ENCODE measurements at regions not wholly inside any gene's neighbourhood (a gene's known extent, or its start where the extent isn't known, plus 50 kb on each side); places are given as distances from the start of the nearest gene placed in this dataset.

- no peaks in the 10 kb centered on the region for H3K9me3 Mint-ChIP-seq
- no peak for DNase-seq (ENCODE audit: low spot score in 2 of 2)
- H3K36me3 Mint-ChIP-seq: no peaks in the 10 kb centered on the region
- H3K27ac Mint-ChIP-seq: no peak overlapping the region
- ATAC-seq: no peak
These were observed 77.9 kb downstream of the SPRING1 start for GRCh38 chr12:116659771-116660481.

GRCh38 chr12:116657921-116658495 lies 79.9 kb downstream of the SPRING1 start:
- H3K9me3 Mint-ChIP-seq: peaks cover 0 to 3% of the 10 kb centered on the region in 2 donors
- no peak overlapping the region for H3K27ac Mint-ChIP-seq
- no peak for DNase-seq (ENCODE audit: low spot score in 2 of 2)
- no peaks in the 10 kb centered on the region for H3K36me3 Mint-ChIP-seq
- no peak for ATAC-seq

- ATAC-seq (no peak), DNase-seq (ENCODE audit: low spot score in 2 of 2) (no peak)
- peaks cover 3 to 6% of the 10 kb centered on the region in 2 donors for H3K9me3 Mint-ChIP-seq
- H3K27ac Mint-ChIP-seq: no peak overlapping the region
- H3K36me3 Mint-ChIP-seq: peaks cover 0 to 5% of the 10 kb centered on the region in 2 donors
These were observed 81.6 kb downstream of the SPRING1 start for GRCh38 chr12:116656306-116656705.

- no peak for DNase-seq (ENCODE audit: low spot score in 2 of 2)
- peaks cover 6 to 9% of the 10 kb centered on the region in 2 donors for H3K9me3 Mint-ChIP-seq
- peaks cover 0 to 5% of the 10 kb centered on the region in 2 donors for H3K36me3 Mint-ChIP-seq
- H3K27ac Mint-ChIP-seq: peak overlapping the region in 1 of 2 donors; percentile 34
- no peak for ATAC-seq
These were observed 83.6 kb downstream of the SPRING1 start for GRCh38 chr12:116654226-116654743.

- Mint-ChIP-seq H3K36me3 (peaks cover 0 to 5% of the 10 kb centered on the region in 2 donors), H3K9me3 (peaks cover 6 to 15% of the 10 kb centered on the region in 2 donors), H3K27ac (peak overlapping the region in 1 of 2 donors; percentile 35)
- DNase-seq (ENCODE audit: low spot score in 2 of 2): no peak
- no peak for ATAC-seq
These were observed 86.8 kb downstream of the SPRING1 start for GRCh38 chr12:116651089-116651488.

GRCh38 chr12:116650585-116651087 lies 87.2 kb downstream of the SPRING1 start:
- Mint-ChIP-seq H3K36me3 (peaks cover 0 to 5% of the 10 kb centered on the region in 2 donors), H3K9me3 (peaks cover 6 to 15% of the 10 kb centered on the region in 2 donors), H3K27ac (peak overlapping the region in 1 of 2 donors; percentile 35)
- DNase-seq (ENCODE audit: low spot score in 2 of 2): no peak
- no peak for ATAC-seq

- Mint-ChIP-seq H3K36me3 (peaks cover 0 to 6% of the 10 kb centered on the region in 2 donors), H3K27ac (no peak overlapping the region), H3K9me3 (peaks cover 6 to 15% of the 10 kb centered on the region in 2 donors)
- DNase-seq (ENCODE audit: low spot score in 2 of 2) (no peak), ATAC-seq (no peak)
These were observed 87.8 kb downstream of the SPRING1 start for GRCh38 chr12:116650062-116650461.

GRCh38 chr12:116647813-116648212 lies 88.6 kb downstream of the MAP1LC3B2 start:
- DNase-seq (ENCODE audit: low spot score in 2 of 2) (no peak), ATAC-seq (no peak)
- H3K27ac Mint-ChIP-seq: no peak overlapping the region
- peaks cover 7 to 14% of the 10 kb centered on the region in 2 donors for H3K9me3 Mint-ChIP-seq
- peaks cover 0 to 8% of the 10 kb centered on the region in 2 donors for H3K36me3 Mint-ChIP-seq

GRCh38 chr12:116646901-116647300 lies 87.7 kb downstream of the MAP1LC3B2 start:
- ATAC-seq: no peak
- H3K9me3 Mint-ChIP-seq: peaks cover 6 to 13% of the 10 kb centered on the region in 2 donors
- peaks cover 0 to 5% of the 10 kb centered on the region in 2 donors for H3K36me3 Mint-ChIP-seq
- no peak for DNase-seq (ENCODE audit: low spot score in 2 of 2)
- no peak overlapping the region for H3K27ac Mint-ChIP-seq

GRCh38 chr12:116644806-116645205 lies 85.6 kb downstream of the MAP1LC3B2 start:
- Mint-ChIP-seq H3K9me3 (peaks cover 6 to 13% of the 10 kb centered on the region in 2 donors), H3K36me3 (peaks cover 0 to 5% of the 10 kb centered on the region in 2 donors), H3K27ac (no peak overlapping the region)
- ATAC-seq (no peak), DNase-seq (ENCODE audit: low spot score in 2 of 2) (no peak)

GRCh38 chr12:116642683-116643082 lies 83.5 kb downstream of the MAP1LC3B2 start:
- Mint-ChIP-seq H3K27ac (no peak overlapping the region), H3K9me3 (peaks cover 3 to 5% of the 10 kb centered on the region in 2 donors), H3K36me3 (peaks cover 0 to 5% of the 10 kb centered on the region in 2 donors)
- no peak for ATAC-seq
- no peak for DNase-seq (ENCODE audit: low spot score in 2 of 2)

- DNase-seq (ENCODE audit: low spot score in 2 of 2) (no peak), ATAC-seq (no peak)
- peaks cover 0 to 5% of the 10 kb centered on the region in 2 donors for H3K36me3 Mint-ChIP-seq
- H3K9me3 Mint-ChIP-seq: peaks cover 3 to 4% of the 10 kb centered on the region in 2 donors
- no peak overlapping the region for H3K27ac Mint-ChIP-seq
These were observed 82.9 kb downstream of the MAP1LC3B2 start for GRCh38 chr12:116642106-116642505.

GRCh38 chr12:116640281-116640680 lies 81.1 kb downstream of the MAP1LC3B2 start:
- ATAC-seq: no peak
- Mint-ChIP-seq H3K36me3 (peaks cover 0 to 5% of the 10 kb centered on the region in 2 donors), H3K9me3 (peaks cover 3 to 4% of the 10 kb centered on the region in 2 donors), H3K27ac (no peak overlapping the region)
- no peak for DNase-seq (ENCODE audit: low spot score in 2 of 2)

- H3K27ac Mint-ChIP-seq: no peak overlapping the region
- H3K36me3 Mint-ChIP-seq: peaks cover 0 to under 1% of the 10 kb centered on the region in 2 donors
- no peak for DNase-seq (ENCODE audit: low spot score in 2 of 2)
- no peak for ATAC-seq
- peaks cover 0 to under 1% of the 10 kb centered on the region in 2 donors for H3K9me3 Mint-ChIP-seq
These were observed 80.6 kb downstream of the MAP1LC3B2 start for GRCh38 chr12:116639765-116640164.

- DNase-seq (ENCODE audit: low spot score in 2 of 2) (no peak), ATAC-seq (no peak)
- Mint-ChIP-seq H3K36me3 (no peaks in the 10 kb centered on the region), H3K27ac (no peak overlapping the region), H3K9me3 (no peaks in the 10 kb centered on the region)
These were observed 79.2 kb downstream of the MAP1LC3B2 start for GRCh38 chr12:116638376-116638775.

GRCh38 chr12:116637589-116638150 lies 78.5 kb downstream of the MAP1LC3B2 start:
- ATAC-seq (no peak), DNase-seq (ENCODE audit: low spot score in 2 of 2) (no peak)
- Mint-ChIP-seq H3K9me3 (no peaks in the 10 kb centered on the region), H3K27ac (no peak overlapping the region), H3K36me3 (no peaks in the 10 kb centered on the region)
